ENCODE measurements at regions not wholly inside any gene's neighbourhood (a gene's known extent, or its start where the extent isn't known, plus 50 kb on each side); places are given as distances from the start of the nearest gene placed in this dataset.

DNA sequence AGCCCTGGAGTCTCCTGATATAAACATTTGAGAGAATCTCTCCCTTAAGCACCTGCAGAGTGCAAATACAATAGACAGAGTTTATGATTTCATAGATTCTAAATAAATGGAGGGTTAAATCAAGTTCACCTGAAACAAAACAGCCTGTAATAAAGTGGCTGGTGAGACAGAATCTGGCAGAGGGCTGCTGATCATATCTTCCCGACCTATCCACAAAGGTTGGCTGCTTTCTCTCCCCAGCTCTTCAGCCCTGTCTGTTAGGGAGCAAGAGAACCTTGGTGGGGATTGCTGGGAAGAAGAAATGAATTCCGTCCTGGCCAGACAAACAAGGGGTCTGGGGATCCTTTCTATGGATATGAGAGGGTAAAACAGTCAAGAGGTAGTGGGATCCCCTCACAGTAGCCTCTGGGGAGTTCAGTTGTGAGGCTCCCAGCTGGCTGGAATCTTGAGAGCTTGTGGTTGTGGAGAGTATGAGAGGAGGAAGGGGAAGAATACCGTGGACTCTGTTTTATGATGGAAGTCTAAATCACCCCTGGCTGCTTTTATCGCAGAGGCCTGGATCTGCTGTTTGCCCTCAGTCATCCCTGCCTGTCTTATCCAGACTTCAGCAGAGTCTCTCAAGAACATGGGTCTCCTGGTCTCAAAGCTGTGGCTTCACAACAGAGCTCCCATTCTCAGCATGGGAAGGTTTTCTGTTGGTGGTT is 451.3 kb downstream of the NTRK3 start:
- TF ChIP-seq GATA1 (IDR thresholded peaks at IDR 0.05; ENCODE audit: low read depth, low read length): no peak
- TF ChIP-seq POLR2A (IDR thresholded peaks at IDR 0.05; ENCODE audit: low read length): no peak

DNA sequence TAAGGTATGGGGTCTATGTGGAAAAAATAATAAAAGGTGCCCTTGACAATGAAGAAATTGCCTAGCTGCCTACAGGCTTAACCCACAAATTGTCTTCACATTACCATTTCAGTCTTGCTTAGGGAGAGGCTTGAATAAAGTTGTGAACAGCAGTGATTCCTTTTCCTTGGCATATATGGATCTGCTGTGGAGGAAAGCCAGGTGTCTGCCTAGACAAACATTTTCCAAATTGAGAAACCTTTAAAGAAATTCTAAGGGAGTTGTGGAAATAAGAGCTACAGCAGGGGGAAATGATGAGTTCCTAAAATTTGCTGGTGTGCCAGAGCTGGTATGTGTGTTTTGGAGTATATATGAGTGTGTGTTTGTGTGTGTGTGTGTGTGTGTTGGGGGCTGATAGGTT is 452.1 kb downstream of the NTRK3 start:
- TF ChIP-seq GATA1 (IDR thresholded peaks at IDR 0.05; ENCODE audit: low read depth, low read length): no peak
- TF ChIP-seq POLR2A (IDR thresholded peaks at IDR 0.05; ENCODE audit: low read length): no peak
- no peak for DNase-seq

More for the DNA sequence above, 451.3 kb downstream of the NTRK3 start:
- DNase-seq: no peak

DNA sequence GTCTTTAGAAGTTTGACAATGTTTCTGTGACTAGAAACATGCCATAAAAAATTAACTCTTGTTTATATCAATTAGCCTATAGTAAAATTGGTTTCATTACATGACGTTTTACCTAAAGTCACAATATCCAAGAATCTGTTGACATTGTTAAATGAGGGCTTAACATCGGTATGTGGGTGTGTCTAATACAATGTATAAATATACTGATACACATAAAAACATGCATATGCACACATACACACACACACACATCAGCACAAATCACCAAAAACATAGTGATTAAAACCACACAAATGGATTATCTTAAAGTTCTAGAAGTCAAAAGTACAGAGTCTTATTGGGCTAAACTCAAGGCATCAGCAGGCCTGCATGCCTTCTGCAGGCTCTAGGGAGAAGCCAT is 456.7 kb downstream of the NTRK3 start:
- TF ChIP-seq GATA1 (IDR thresholded peaks at IDR 0.05; ENCODE audit: low read depth, low read length): no peak
- no peak for DNase-seq

DNA sequence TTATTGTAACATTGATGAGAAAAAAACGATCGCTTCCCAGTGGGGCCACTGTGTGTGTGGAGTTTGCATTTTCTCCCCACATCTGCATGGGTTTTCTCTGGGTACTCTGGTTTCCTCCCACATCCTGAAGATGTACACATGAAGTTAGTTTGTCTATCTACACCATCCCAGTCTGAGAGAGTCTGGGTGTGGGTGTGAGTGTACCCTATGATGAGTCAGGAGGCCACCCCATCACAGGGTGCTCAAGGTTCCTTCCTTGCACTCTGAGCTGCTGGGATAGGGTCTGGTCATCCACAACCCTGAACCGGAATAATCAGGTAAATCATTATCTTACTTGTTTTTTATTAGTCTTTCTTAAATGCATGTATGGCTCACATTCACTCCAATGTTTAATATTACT is 457.1 kb downstream of the NTRK3 start:
- TF ChIP-seq POLR2A (IDR thresholded peaks at IDR 0.05; ENCODE audit: low read length) (no peak), GATA1 (IDR thresholded peaks at IDR 0.05; ENCODE audit: low read depth, low read length) (no peak)
- DNase-seq: no peak

DNA sequence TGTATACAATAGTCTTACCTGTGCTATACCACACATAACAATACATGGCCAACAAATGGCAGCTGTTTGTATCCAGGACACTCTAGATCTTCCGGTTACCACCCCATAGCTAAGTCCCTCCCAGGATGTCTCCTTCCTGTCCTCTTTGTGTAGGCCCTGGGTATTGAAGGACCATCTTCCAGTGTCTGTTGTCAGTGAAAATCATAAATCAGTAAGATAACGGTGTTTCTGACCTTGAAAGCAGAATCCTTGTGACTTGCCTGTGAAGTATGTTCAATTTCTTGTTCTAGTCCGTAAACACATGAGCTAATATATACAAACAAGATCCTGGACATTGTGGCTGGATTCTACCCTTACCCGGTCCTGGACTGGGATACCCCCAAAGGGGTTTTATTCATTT is 462.8 kb downstream of the NTRK3 start:
- TF ChIP-seq POLR2A (IDR thresholded peaks at IDR 0.05; ENCODE audit: low read length) (no peak), GATA1 (IDR thresholded peaks at IDR 0.05; ENCODE audit: low read depth, low read length) (no peak)
- no peak for DNase-seq

DNA sequence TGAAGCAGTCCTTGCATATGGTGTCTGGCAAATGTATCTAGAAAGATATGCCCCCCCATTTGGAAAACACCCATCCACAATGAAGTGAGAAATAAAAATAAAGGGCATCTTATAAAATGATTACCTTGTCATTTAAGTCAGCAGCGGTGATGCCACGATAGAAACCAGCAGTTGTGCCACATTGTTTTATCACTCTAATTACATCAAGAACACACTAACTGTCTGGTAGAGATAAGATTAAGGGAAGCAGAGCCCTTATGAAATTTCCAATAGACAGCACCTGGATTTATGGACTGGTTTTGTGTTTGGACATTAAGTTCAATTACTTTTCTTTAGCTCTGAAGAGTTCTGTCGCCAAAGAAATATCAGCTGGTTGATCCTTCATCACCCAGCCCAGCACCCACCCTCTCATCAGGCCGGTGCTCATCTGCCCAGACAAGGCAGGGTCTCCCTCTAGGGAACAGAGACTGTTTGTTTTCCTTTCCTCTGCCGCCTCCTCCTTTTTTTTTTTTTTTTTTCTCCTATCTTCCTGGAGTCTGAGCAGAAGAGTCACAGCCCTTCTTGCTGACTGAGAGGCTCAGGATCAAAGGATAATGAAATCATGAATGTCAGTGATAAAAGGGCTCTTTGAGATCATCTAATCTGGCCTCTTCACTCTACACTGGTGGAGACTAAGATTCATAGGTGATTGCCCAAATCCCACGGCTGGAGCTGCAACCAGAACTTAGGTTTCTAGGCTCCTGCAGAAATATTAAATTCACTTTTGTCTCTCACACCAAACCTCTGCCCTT is 464.1 kb downstream of the NTRK3 start:
- no peak for TF ChIP-seq GATA1 (IDR thresholded peaks at IDR 0.05; ENCODE audit: low read depth, low read length)
- TF ChIP-seq POLR2A (IDR thresholded peaks at IDR 0.05; ENCODE audit: low read length): no peak
- no peak for DNase-seq

DNA sequence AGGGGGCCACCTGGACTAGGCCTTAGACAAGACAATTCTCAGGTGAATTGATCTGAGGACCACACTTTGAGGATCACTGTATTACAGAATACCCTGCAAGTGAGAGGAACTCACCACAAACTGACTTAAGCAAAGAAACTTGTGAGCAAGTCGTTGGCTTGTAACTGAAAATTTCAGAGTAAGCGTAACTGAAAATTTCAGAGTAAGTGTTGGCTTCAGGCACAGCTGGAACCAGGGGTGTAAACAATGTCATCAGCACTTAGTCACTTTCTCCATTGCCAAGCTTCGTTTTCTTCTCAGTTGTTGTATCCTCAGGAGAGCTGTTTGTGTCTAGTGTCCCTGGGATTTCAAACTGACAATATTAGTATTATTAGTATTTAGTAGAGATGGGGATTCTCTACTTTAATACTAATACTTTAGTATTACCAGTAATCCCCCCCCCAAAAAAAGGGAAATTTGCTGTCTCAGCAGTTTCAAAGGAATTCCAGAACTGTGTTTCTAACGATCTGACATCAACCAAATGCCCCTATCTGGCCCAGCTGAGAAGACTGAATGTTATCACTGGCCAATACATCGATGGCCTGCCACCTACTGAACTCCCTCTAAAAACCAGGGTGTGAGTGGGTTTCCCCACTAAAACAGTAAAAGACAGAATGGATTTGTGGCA is 474.4 kb downstream of the NTRK3 start:
- no peak for DNase-seq
- TF ChIP-seq POLR2A (IDR thresholded peaks at IDR 0.05; ENCODE audit: low read length) (no peak), GATA1 (IDR thresholded peaks at IDR 0.05; ENCODE audit: low read depth, low read length) (no peak)

DNA sequence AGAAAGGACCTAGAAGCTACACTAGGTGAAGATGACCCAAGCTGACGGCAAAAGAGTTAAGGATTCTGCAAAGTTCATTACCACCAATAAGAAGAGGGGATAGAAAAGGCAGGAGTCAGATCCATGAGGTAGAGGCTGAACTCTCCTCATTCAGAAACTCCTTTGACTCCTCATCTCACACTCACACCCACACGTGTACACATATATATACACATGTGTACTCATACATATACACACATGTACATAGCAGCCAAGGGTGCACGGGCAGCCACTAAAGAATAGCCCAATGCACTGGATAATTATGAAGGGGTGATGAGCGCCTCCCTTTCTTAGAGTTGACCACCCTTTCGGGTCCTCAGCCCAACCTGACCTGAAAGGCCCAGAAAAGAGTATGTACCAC is 476.8 kb downstream of the NTRK3 start:
- DNase-seq: no peak
- TF ChIP-seq GATA1 (IDR thresholded peaks at IDR 0.05; ENCODE audit: low read depth, low read length) (no peak), POLR2A (IDR thresholded peaks at IDR 0.05; ENCODE audit: low read length) (no peak)

DNA sequence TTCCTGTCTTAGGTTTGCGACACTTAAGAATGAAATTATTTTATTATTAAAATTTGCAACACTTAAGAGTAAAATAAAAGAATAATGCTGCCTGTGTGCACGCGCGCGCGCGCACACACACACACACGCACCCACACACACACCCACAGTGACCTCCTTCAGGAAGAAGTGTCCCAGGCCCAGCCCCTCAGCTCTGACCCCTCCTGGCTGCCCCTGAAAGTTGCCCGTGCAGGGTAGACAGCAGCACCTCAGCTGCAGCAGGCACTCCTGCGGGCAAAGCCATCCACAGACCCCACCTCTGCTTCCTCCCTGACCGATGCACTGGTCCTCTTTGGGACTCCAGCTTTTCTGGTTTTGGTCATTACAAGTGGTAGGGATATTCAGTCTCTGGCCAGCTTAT is 478.2 kb downstream of the NTRK3 start:
- TF ChIP-seq GATA1 (IDR thresholded peaks at IDR 0.05; ENCODE audit: low read depth, low read length): no peak
- no peak for TF ChIP-seq POLR2A (IDR thresholded peaks at IDR 0.05; ENCODE audit: low read length)
- no peak for DNase-seq

DNA sequence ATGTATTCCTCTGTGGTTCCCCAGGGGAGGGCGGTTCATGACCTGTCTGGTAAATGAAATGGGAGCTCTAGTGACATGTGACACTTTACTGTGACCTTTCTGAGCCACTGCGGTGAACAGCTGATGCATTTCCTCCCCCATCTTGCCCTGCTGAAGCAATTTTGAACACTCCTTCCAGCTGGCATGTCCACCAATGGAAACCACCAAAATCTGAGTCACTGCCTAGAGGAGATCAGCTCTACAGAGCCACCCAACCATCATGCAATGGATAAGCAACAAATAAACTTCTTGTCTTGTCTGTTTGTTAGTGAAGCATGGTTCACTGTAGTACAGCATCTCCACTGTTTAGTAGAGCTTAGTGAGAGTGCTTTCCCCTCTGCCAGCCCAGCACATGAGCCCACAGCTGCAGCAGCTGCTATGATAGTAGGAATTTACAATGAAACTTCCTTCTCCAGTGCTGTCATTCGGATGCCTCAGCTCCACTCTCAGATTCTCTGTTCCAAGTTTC is 479.4 kb downstream of the NTRK3 start:
- no peak for TF ChIP-seq GATA1 (IDR thresholded peaks at IDR 0.05; ENCODE audit: low read depth, low read length)
- TF ChIP-seq POLR2A (IDR thresholded peaks at IDR 0.05; ENCODE audit: low read length): no peak
- DNase-seq: no peak

DNA sequence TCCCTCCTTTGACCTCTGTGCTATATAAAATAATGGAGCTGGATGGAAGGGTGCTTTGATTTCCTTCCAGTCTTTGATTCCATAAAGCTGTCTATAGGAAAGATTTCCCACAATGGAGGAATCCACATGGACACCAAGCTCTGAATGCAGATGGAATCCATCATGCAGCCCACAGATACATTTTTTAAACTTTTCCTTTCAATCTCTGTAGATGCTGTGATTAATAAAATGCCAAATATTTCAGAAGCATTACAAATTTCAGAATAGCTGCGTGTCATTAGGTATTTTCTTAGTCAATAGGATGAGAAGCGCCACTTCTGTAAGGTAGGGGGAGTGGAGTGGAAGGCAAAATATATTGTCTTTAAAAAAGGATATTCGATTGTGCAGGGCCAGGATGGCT is 489.0 kb downstream of the NTRK3 start:
- no peak for DNase-seq
- no peak for TF ChIP-seq GATA1 (IDR thresholded peaks at IDR 0.05; ENCODE audit: low read depth, low read length)
- no peak for TF ChIP-seq POLR2A (IDR thresholded peaks at IDR 0.05; ENCODE audit: low read length)

DNA sequence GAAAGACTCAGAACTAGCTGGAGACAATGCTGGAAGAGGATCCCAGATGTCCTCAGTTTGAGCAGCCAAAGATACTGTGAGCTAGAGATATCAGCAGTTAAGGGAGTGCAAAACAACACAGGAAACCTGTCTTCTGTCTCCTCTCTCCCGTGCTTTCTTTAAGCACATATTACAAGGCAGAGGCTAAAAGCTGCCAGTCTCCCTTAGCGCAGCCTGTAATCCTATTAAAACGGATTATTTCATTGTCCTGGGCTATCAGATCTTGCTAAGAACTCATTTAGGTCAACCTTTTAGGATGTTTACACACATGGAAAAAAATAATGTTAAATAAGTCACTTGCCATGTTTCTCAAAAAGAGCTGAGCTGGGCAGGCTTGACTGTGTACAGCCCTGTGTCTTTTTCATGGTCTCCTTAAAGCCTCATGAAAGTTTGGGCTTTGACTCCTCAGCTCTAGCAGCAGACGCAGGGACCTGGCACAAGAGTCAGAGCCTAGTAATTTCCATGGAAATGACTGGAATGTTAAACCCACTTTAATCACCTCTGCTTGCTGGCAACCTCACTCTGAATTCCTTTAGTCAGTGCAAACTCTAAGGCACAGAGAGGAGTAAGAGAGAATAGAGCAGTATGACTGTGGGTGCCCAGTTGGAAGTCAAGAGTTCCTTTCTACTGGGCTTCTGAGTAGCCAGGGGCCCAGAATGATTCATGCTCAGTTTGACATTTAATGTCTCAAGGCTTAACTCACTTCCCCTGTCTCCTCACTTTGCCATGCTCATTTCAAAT is 491.9 kb downstream of the NTRK3 start:
- DNase-seq: no peak
- no peak for TF ChIP-seq GATA1 (IDR thresholded peaks at IDR 0.05; ENCODE audit: low read depth, low read length)
- TF ChIP-seq POLR2A (IDR thresholded peaks at IDR 0.05; ENCODE audit: low read length): no peak

DNA sequence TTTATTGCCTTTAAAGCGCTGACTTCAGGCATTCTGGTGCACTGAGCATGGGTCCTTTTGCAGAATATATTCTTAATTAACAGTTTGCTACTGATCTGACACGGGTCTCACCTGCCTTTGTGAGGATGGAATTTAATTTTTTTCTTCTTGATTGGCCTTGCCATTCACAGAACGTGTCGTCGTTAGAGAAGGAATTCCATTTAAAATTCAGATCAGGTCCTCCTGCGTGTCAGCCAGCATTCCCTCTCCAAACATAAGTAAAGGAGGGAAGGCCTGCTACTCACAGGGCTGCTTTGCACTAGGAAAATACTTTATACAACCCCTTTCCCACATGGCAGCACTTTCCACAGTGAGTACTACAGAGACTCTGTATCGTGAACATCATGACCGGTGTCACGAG is 492.7 kb downstream of the NTRK3 start:
- TF ChIP-seq GATA1 (IDR thresholded peaks at IDR 0.05; ENCODE audit: low read depth, low read length): no peak
- no peak for TF ChIP-seq POLR2A (IDR thresholded peaks at IDR 0.05; ENCODE audit: low read length)
- DNase-seq: no peak
